ENCODE measurements at regions not wholly inside any gene's neighbourhood (a gene's known extent, or its start where the extent isn't known, plus 50 kb on each side); places are given as distances from the start of the nearest gene placed in this dataset.

DNA sequence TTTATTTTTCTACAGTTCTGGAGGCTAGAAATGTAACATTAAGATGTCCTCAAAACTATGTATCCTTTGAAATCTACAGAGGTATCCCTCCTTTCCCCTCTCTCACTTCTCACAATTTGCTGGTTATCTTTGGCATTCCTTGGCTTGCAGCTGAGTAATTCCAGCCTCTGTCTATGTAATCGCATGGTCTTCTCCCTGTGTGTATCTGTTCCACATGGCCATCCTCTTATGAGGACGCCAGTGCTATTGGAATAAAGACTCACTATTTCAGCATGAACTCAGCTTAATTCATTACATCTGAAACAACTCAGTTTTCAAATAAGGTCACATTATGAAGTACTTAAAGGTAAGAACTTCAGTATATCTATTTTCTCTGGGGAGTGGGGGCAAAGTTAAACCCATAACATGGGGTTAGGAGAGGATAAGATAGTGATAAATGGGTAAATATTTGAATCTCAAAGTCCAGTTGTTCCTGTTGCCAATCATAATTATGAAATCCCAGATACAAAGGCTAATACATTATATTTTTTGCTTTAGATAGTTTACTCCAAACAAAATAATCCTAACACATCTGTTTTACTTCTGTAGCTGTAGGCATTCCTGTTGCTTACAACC is 1290.8 kb downstream of the NCAM2 start:
- H3K9me3 ChIP-seq (ENCODE audit: insufficient read depth, low read depth), result no peaks in the 10 kb centered on the region
- no peak for TF ChIP-seq EZH2 (IDR thresholded peaks at IDR 0.05; ENCODE audit: low read depth)
- TF ChIP-seq, protein P1, sequence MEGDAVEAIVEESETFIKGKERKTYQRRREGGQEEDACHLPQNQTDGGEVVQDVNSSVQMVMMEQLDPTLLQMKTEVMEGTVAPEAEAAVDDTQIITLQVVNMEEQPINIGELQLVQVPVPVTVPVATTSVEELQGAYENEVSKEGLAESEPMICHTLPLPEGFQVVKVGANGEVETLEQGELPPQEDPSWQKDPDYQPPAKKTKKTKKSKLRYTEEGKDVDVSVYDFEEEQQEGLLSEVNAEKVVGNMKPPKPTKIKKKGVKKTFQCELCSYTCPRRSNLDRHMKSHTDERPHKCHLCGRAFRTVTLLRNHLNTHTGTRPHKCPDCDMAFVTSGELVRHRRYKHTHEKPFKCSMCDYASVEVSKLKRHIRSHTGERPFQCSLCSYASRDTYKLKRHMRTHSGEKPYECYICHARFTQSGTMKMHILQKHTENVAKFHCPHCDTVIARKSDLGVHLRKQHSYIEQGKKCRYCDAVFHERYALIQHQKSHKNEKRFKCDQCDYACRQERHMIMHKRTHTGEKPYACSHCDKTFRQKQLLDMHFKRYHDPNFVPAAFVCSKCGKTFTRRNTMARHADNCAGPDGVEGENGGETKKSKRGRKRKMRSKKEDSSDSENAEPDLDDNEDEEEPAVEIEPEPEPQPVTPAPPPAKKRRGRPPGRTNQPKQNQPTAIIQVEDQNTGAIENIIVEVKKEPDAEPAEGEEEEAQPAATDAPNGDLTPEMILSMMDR (conservative IDR thresholded peaks at IDR 0.05), result no peak
- no peaks in the 10 kb centered on the region for H3K79me2 ChIP-seq (ENCODE audit: low read depth)
- intact Hi-C loops (cut with micrococcal nuclease; ENCODE audit: unreplicated experiment), result no loop called here
- no peak overlapping the region for H2AFZ ChIP-seq
- no peak for DNase-seq
- no peak overlapping the region for H3K27ac ChIP-seq
- no peaks in the 10 kb centered on the region for H3F3A ChIP-seq (ENCODE audit: insufficient read depth, low read depth)
- no peak overlapping the region for H3K4me3 ChIP-seq
- no peaks in the 10 kb centered on the region for H3K4me1 ChIP-seq (replicated peaks; ENCODE audit: insufficient read depth)
- H4K20me1 ChIP-seq (ENCODE audit: insufficient read depth), result no peaks in the 10 kb centered on the region
- no TSS peak for BruUV-seq (replicated peaks)
- H3K36me3 ChIP-seq (ENCODE audit: low read depth), result no peaks in the 10 kb centered on the region
- ChIA-PET CTCF (no interaction called here), POLR2A (ENCODE audit: unreplicated experiment) (no interaction called here)
- no peaks in the 10 kb centered on the region for H3K9me2 ChIP-seq (ENCODE audit: insufficient read depth)
- H3K27me3 ChIP-seq (ENCODE audit: insufficient read depth, low read depth), result no peaks in the 10 kb centered on the region
- no peak overlapping the region for H3K4me2 ChIP-seq

DNA sequence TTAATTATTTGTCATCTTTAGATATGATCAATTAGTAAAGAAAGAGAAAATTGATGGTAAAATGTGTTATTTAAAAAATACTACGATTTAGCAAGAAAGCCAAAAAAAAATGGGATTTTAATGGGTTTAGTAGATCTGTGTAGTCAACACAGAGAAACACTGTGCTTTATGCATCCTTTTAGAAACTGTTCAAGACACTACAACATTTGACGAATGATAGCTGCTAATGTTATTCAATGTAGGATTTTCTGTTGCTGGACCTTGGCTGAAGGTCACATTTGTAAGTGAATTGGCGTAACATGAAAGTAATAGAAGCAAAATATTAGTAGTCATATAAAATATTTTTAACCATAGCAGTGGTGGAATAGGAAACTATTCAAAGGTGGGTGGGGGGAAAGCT is 1293.9 kb downstream of the NCAM2 start:
- no peaks in the 10 kb centered on the region for H3K9me3 ChIP-seq (ENCODE audit: insufficient read depth, low read depth)

DNA sequence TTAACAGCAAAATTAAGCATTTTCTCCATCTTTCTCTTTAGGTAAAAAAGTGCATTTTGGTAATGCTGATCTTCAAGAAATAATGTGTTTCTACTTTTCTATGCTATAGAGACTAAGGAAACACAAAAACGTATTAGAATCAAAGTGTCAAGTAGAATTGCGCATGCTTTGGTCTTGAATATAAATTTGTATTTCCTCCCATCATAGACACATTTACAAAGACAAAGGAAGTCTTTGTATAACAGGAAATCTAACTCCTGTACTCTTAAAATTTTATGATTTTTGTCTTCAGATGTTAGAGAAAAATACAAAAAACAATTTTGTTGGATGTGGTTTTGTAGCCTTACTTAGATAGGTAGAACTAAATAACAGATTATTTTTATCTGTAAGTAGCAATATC is 1299.4 kb downstream of the NCAM2 start:
- Histone ChIP-seq H3K27ac (no peak overlapping the region), H3K79me2 (ENCODE audit: low read depth) (no peaks in the 10 kb centered on the region), H3K9me2 (ENCODE audit: insufficient read depth) (no peaks in the 10 kb centered on the region), H3K4me2 (no peak overlapping the region), H3K36me3 (ENCODE audit: low read depth) (no peaks in the 10 kb centered on the region), H3K27me3 (ENCODE audit: insufficient read depth, low read depth) (no peaks in the 10 kb centered on the region), H2AFZ (no peak overlapping the region), H4K20me1 (ENCODE audit: insufficient read depth) (no peaks in the 10 kb centered on the region), H3F3A (ENCODE audit: insufficient read depth, low read depth) (no peaks in the 10 kb centered on the region), H3K9me3 (ENCODE audit: insufficient read depth, low read depth) (no peaks in the 10 kb centered on the region), H3K4me3 (no peak overlapping the region), H3K4me1 (replicated peaks; ENCODE audit: insufficient read depth) (no peaks in the 10 kb centered on the region)
- no peak for DNase-seq
- intact Hi-C loops (cut with micrococcal nuclease; ENCODE audit: unreplicated experiment), result no loop called here
- POLR2A ChIA-PET (ENCODE audit: unreplicated experiment), result no interaction called here
- CTCF ChIA-PET, result no interaction called here
- no peak for TF ChIP-seq EZH2 (IDR thresholded peaks at IDR 0.05; ENCODE audit: low read depth)
- TF ChIP-seq, protein P1 (conservative IDR thresholded peaks at IDR 0.05), result no peak
- no TSS peak for BruUV-seq (replicated peaks)

More for the DNA sequence above, 1293.9 kb downstream of the NCAM2 start:
- Histone ChIP-seq H3K79me2 (ENCODE audit: low read depth) (no peaks in the 10 kb centered on the region), H4K20me1 (ENCODE audit: insufficient read depth) (no peaks in the 10 kb centered on the region), H3K4me3 (no peak overlapping the region), H3K9me2 (ENCODE audit: insufficient read depth) (no peaks in the 10 kb centered on the region), H2AFZ (no peak overlapping the region), H3K27me3 (ENCODE audit: insufficient read depth, low read depth) (no peaks in the 10 kb centered on the region), H3K4me2 (no peak overlapping the region), H3K27ac (no peak overlapping the region), H3F3A (ENCODE audit: insufficient read depth, low read depth) (no peaks in the 10 kb centered on the region), H3K36me3 (ENCODE audit: low read depth) (no peaks in the 10 kb centered on the region), H3K4me1 (replicated peaks; ENCODE audit: insufficient read depth) (no peaks in the 10 kb centered on the region)
- intact Hi-C loops (cut with micrococcal nuclease; ENCODE audit: unreplicated experiment), result no loop called here
- CTCF ChIA-PET, result no interaction called here
- no peak for DNase-seq
- no TSS peak for BruUV-seq (replicated peaks)
- no peak for TF ChIP-seq EZH2 (IDR thresholded peaks at IDR 0.05; ENCODE audit: low read depth)
- TF ChIP-seq, protein P1 (conservative IDR thresholded peaks at IDR 0.05), result no peak
- POLR2A ChIA-PET (ENCODE audit: unreplicated experiment), result no interaction called here
